ENCODE measurements at regions not wholly inside any gene's neighbourhood (a gene's known extent, or its start where the extent isn't known, plus 50 kb on each side); places are given as distances from the start of the nearest gene placed in this dataset.

- no peak for TF ChIP-seq CTCF (IDR thresholded peaks at IDR 0.05; ENCODE audit: insufficient read depth, low read length)
- TF ChIP-seq POLR2AphosphoS5 (IDR thresholded peaks at IDR 0.05; ENCODE audit: low read depth) = no peak
- no peak for TF ChIP-seq SPI1 (IDR thresholded peaks at IDR 0.05; ENCODE audit: borderline replicate concordance, low read depth)
- no peak for TF ChIP-seq REST (IDR thresholded peaks at IDR 0.05; ENCODE audit: insufficient replicate concordance, low read depth)
Observed at GRCh38 chr2:221655300-221655699, 83.2 kb upstream of the EPHA4 start.
